AG04450 (cell line): ENCODE measurements at regions not wholly inside any gene's neighbourhood (a gene's known extent, or its start where the extent isn't known, plus 50 kb on each side); places are given as distances from the start of the nearest gene placed in this dataset.

Experiments
- CTCF ChIA-PET: fragments of 300-600, 350-600 bp; formaldehyde crosslinking; extraction: SDS; loops from one replicate; lab custom pipeline; 2022; ENCODE audit warnings: antibody characterized with exemption, inconsistent platforms; lab: Charles Lee
- POLR2A ChIA-PET: fragments of 350-600 bp; formaldehyde crosslinking; extraction: SDS; loops from one replicate; lab custom pipeline; 2021; ENCODE audit warnings: antibody characterized with exemption, inconsistent platforms; lab: Yijun Ruan, JAX
- DNase-seq: peaks from one replicate; pipeline ENCODE4 v3.0.0-alpha.2; 2011; ENCODE audit warnings: low read depth, low spot score
- H3K27ac ChIP-seq: one replicate; pipeline ENCODE4 v1.5.1; 2012; ENCODE audit warnings: low read depth, low read length, control low read depth
- H3K27me3 ChIP-seq: one replicate; pipeline ENCODE4 v1.6.0; 2012; ENCODE audit warnings: low read length; ENCODE audit not compliant: control insufficient read depth, insufficient read depth
- H3K4me3 ChIP-seq: 2 replicates; pipeline ENCODE4 v1.5.1; 2011; ENCODE audit warnings: mild to moderate bottlenecking, low read depth, low read length, control low read depth
- H3K9me3 ChIP-seq: 2 replicates; pipeline ENCODE4 v1.5.1; 2012; ENCODE audit warnings: low read length; ENCODE audit not compliant: control insufficient read depth, insufficient read depth
- TF ChIP-seq, protein P1 (sequence below): IDR thresholded peaks from 2 replicates; pipeline ENCODE4 v1.5.1; 2011; ENCODE audit warnings: low read depth, low read length, control low read depth, inconsistent platforms

DNA sequence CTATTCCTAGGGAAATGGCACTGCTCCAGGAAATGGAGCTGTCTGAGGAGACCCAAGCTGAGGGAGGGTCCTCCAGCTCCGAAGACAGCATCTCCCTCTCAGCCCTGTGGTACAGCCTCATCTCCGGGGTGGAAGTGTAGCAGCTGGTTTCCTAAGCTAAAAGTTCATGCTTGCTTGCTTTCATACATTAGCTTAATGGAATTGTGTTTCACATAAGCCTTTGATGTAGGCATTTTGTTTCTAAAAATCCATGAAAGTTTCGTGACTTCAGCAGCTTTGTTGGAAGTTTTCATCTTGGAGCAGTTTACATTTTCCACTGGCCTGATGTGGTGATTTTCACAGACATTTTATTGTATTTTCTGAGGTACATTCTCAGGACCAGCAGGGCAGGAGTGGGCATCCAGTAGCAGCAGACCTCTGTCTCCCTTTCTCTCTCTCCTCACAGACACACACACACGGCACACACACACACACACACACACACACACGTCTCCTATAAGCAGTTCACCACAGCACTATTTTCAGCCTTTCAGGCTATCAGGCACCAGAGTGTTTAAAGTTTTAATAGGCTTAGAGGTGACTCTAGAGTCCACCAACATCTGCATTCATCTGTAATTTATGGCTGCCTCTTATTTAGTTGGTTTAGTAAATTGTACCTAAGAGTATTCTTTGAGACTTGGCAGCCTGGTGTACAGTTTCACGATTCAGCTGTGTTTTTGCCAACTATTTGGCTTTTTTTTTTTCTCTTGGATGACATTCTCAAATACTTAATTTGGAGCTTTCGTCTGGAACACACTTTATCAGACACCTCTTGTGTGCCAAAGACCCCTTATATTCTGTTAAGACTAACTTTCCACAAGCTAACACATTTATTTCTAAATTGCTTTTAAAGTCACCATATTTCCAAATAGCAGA is 225.8 kb upstream of the SFRP2 start:
- CTCF ChIA-PET: interaction anchor here (0.7 kb wide), 1 partner anchor 98 kb away, joined by 3 read pairs; no protein-coding TSS in a partner anchor
- Histone ChIP-seq H3K27me3 (no peaks in the 10 kb centered on the region), H3K9me3 (peaks cover 13% of the 10 kb centered on the region; the same call in 1 of the 2 replicates), H3K4me3 (no peak overlapping the region), H3K27ac (no peak overlapping the region)
- TF ChIP-seq, protein P1, sequence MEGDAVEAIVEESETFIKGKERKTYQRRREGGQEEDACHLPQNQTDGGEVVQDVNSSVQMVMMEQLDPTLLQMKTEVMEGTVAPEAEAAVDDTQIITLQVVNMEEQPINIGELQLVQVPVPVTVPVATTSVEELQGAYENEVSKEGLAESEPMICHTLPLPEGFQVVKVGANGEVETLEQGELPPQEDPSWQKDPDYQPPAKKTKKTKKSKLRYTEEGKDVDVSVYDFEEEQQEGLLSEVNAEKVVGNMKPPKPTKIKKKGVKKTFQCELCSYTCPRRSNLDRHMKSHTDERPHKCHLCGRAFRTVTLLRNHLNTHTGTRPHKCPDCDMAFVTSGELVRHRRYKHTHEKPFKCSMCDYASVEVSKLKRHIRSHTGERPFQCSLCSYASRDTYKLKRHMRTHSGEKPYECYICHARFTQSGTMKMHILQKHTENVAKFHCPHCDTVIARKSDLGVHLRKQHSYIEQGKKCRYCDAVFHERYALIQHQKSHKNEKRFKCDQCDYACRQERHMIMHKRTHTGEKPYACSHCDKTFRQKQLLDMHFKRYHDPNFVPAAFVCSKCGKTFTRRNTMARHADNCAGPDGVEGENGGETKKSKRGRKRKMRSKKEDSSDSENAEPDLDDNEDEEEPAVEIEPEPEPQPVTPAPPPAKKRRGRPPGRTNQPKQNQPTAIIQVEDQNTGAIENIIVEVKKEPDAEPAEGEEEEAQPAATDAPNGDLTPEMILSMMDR: no peak
- POLR2A ChIA-PET: no interaction called here
- DNase-seq: no peak

- ChIA-PET POLR2A (no interaction called here), CTCF (no interaction called here)
- Histone ChIP-seq H3K9me3 (peaks cover 17% of the 10 kb centered on the region), H3K27me3 (no peaks in the 10 kb centered on the region), H3K4me3 (no peak overlapping the region), H3K27ac (no peak overlapping the region)
- TF ChIP-seq, protein P1: no peak
- no peak for DNase-seq
These were observed 224.7 kb upstream of the SFRP2 start for GRCh38 chr4:154013576-154013975.

- Histone ChIP-seq H3K4me3 (no peak overlapping the region), H3K9me3 (peaks cover 23% of the 10 kb centered on the region), H3K27ac (no peak overlapping the region), H3K27me3 (no peaks in the 10 kb centered on the region)
- DNase-seq: no peak
- POLR2A ChIA-PET: no interaction called here
- TF ChIP-seq, protein P1: no peak
- CTCF ChIA-PET: no interaction called here
These were observed 221.5 kb upstream of the SFRP2 start for GRCh38 chr4:154010371-154010770.

DNA sequence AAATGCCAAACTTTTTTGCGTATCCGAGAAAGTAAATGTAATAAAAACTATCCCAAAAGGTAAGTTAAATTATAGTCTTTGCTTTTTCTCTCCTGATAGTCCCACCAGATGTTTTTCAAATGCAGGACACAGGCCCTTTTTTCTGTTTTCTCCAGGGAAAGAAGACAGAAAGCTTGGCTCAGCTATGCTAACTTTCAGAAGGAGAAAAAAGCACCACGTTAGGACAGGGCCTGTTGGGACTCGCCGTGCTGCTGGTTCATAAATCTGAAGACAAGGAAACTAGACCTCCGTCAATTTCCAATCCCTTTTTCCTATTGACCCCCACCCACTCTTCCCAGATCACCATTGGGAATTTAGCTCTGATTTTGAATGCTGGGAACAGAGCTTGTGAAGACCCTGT is 220.9 kb upstream of the SFRP2 start:
- ChIA-PET POLR2A (no interaction called here), CTCF (no interaction called here)
- TF ChIP-seq, protein P1: no peak

GRCh38 chr4:154009191-154009590 is 220.3 kb upstream of the SFRP2 start:
- Histone ChIP-seq H3K27ac (no peak overlapping the region), H3K9me3 (peaks cover 27% of the 10 kb centered on the region), H3K4me3 (no peak overlapping the region), H3K27me3 (no peaks in the 10 kb centered on the region)
- no peak for DNase-seq
- CTCF ChIA-PET: no interaction called here
- POLR2A ChIA-PET: no interaction called here
- TF ChIP-seq, protein P1: no peak

More for the DNA sequence above, 220.9 kb upstream of the SFRP2 start:
- DNase-seq: no peak
- Histone ChIP-seq H3K27me3 (no peaks in the 10 kb centered on the region), H3K9me3 (peaks cover 27% of the 10 kb centered on the region), H3K4me3 (no peak overlapping the region), H3K27ac (no peak overlapping the region)
